ENCODE measurements at regions not wholly inside any gene's neighbourhood (a gene's known extent, or its start where the extent isn't known, plus 50 kb on each side); places are given as distances from the start of the nearest gene placed in this dataset.

DNA sequence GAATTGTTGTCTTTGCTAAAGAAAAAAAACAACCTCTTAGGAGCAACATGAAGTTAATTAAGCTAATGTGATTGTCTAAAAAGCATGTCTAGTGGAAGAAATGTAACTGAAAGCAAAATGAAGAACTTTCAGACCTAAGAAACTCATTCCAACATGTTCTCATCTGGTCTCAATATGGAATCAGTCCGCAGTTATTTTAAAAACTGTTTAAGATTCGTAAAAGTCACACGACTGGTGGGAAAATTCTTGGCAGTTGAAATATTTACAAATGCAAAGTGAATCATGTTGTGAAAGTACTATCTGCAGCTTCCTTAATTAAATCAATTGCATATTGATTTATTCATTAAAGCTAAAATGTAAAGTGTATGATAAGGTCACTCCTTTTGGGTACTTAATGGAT is 117.8 kb upstream of the DIAPH2 start:
- H3K9me3 ChIP-seq (ENCODE audit: control insufficient read depth, low read depth, low read length), result no peaks in the 10 kb centered on the region
- DNase-seq (ENCODE audit: low read depth, low spot score), result no peak
- H3K9me1 ChIP-seq (ENCODE audit: control insufficient read depth, extremely low read depth, insufficient read depth, low read length), result no peaks in the 10 kb centered on the region
- no peak overlapping the region for H3K27ac ChIP-seq (ENCODE audit: control insufficient read depth, insufficient read depth, low read length)
- H3K4me1 ChIP-seq (ENCODE audit: control insufficient read depth, extremely low read depth, insufficient read depth, low read length), result no peaks in the 10 kb centered on the region
- H3K27me3 ChIP-seq (ENCODE audit: control insufficient read depth, extremely low read depth, insufficient read depth, low read length), result no peaks in the 10 kb centered on the region
- H3K36me3 ChIP-seq (ENCODE audit: control insufficient read depth in 2 of 2, extremely low read depth in 1 of 2, insufficient read depth in 2 of 2, low read length in 2 of 2), result no peaks in the 10 kb centered on the region
- H3K9ac ChIP-seq (ENCODE audit: control insufficient read depth, extremely low read depth, insufficient read depth, low read length), result no peak overlapping the region
- H2AFZ ChIP-seq (ENCODE audit: control insufficient read depth, low read length), result no peak overlapping the region
- no peaks in the 10 kb centered on the region for H4K20me1 ChIP-seq (ENCODE audit: control insufficient read depth, extremely low read depth, insufficient read depth, low read length)
- H3K4me2 ChIP-seq (ENCODE audit: control insufficient read depth, extremely low read depth, insufficient read depth, low read depth, low read length), result no peak overlapping the region
- dilution Hi-C loops (cut with MboI; ENCODE audit: extremely low pct_ligation_motif_present, low sequenced_read_pairs), result no loop called here
- FAIRE-seq, result no peak
- no peak overlapping the region for H3K4me3 ChIP-seq (ENCODE audit: control insufficient read depth in 2 of 3, extremely low read depth in 1 of 3, insufficient read depth in 2 of 3, low read depth in 1 of 3, low read length in 3 of 3)
- TF ChIP-seq EZH2 (IDR thresholded peaks at IDR 0.05; ENCODE audit: low read length), result no peak
- TF ChIP-seq, protein P1, sequence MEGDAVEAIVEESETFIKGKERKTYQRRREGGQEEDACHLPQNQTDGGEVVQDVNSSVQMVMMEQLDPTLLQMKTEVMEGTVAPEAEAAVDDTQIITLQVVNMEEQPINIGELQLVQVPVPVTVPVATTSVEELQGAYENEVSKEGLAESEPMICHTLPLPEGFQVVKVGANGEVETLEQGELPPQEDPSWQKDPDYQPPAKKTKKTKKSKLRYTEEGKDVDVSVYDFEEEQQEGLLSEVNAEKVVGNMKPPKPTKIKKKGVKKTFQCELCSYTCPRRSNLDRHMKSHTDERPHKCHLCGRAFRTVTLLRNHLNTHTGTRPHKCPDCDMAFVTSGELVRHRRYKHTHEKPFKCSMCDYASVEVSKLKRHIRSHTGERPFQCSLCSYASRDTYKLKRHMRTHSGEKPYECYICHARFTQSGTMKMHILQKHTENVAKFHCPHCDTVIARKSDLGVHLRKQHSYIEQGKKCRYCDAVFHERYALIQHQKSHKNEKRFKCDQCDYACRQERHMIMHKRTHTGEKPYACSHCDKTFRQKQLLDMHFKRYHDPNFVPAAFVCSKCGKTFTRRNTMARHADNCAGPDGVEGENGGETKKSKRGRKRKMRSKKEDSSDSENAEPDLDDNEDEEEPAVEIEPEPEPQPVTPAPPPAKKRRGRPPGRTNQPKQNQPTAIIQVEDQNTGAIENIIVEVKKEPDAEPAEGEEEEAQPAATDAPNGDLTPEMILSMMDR (optimal IDR thresholded peaks at IDR 0.05 in 1 of 3, IDR thresholded peaks at IDR 0.05 in 1 of 3, conservative IDR thresholded peaks at IDR 0.05 in 1 of 3; ENCODE audit: extremely low read depth in 1 of 3, insufficient read depth in 2 of 3, low read length in 3 of 3), result no peak
- H3K79me2 ChIP-seq (ENCODE audit: control insufficient read depth, insufficient read depth, low read length), result no peaks in the 10 kb centered on the region

DNA sequence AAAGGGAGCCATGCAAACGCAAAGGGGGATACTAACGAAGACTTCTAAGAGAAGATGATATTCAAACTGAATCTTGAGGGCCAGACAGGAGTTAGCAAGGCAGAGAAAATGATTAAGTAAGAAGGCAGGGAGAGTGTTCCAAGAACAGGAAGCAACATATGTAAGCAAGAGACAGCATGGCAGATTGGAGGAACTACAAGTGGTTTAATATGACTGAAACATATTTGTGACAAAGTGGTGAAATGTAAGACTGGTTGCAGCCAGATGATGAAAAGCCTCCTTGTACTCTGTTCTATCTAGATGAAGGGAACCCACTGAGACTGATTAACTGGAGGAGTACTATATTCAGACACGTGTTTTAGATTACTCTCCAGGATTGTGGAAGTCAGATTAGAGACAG is 116.6 kb upstream of the DIAPH2 start:
- Histone ChIP-seq H3K4me1 (ENCODE audit: control insufficient read depth, extremely low read depth, insufficient read depth, low read length) (no peaks in the 10 kb centered on the region), H3K9me1 (ENCODE audit: control insufficient read depth, extremely low read depth, insufficient read depth, low read length) (no peaks in the 10 kb centered on the region), H3K36me3 (ENCODE audit: control insufficient read depth in 2 of 2, extremely low read depth in 1 of 2, insufficient read depth in 2 of 2, low read length in 2 of 2) (no peaks in the 10 kb centered on the region), H3K27ac (ENCODE audit: control insufficient read depth, insufficient read depth, low read length) (no peak overlapping the region), H4K20me1 (ENCODE audit: control insufficient read depth, extremely low read depth, insufficient read depth, low read length) (no peaks in the 10 kb centered on the region), H3K27me3 (ENCODE audit: control insufficient read depth, extremely low read depth, insufficient read depth, low read length) (no peaks in the 10 kb centered on the region), H3K4me3 (ENCODE audit: control insufficient read depth in 2 of 3, extremely low read depth in 1 of 3, insufficient read depth in 2 of 3, low read depth in 1 of 3, low read length in 3 of 3) (no peak overlapping the region), H2AFZ (ENCODE audit: control insufficient read depth, low read length) (no peak overlapping the region), H3K4me2 (ENCODE audit: control insufficient read depth, extremely low read depth, insufficient read depth, low read depth, low read length) (no peak overlapping the region), H3K9ac (ENCODE audit: control insufficient read depth, extremely low read depth, insufficient read depth, low read length) (no peak overlapping the region), H3K79me2 (ENCODE audit: control insufficient read depth, insufficient read depth, low read length) (no peaks in the 10 kb centered on the region), H3K9me3 (ENCODE audit: control insufficient read depth, low read depth, low read length) (no peaks in the 10 kb centered on the region)
- no peak for FAIRE-seq
- DNase-seq (ENCODE audit: low read depth, low spot score), result no peak
- TF ChIP-seq EZH2 (IDR thresholded peaks at IDR 0.05; ENCODE audit: low read length), result no peak
- TF ChIP-seq, protein P1 (optimal IDR thresholded peaks at IDR 0.05 in 1 of 3, IDR thresholded peaks at IDR 0.05 in 1 of 3, conservative IDR thresholded peaks at IDR 0.05 in 1 of 3; ENCODE audit: extremely low read depth in 1 of 3, insufficient read depth in 2 of 3, low read length in 3 of 3), result no peak
- dilution Hi-C loops (cut with MboI; ENCODE audit: extremely low pct_ligation_motif_present, low sequenced_read_pairs), result no loop called here

Data from keratinocyte (primary cell).